Liver (tissue), 7 donors: ENCODE measurements at regions not wholly inside any gene's neighbourhood (a gene's known extent, or its start where the extent isn't known, plus 50 kb on each side); places are given as distances from the start of the nearest gene placed in this dataset.

Experiments used
- DNase-seq: peaks from one replicate; pipeline ENCODE4 v3.0.0-alpha.2; 2017; ENCODE audit warnings: low spot score
- H3K27ac ChIP-seq, 2 donors: one replicate each; pipeline ENCODE4 v1.7.0; 2013; ENCODE audit warnings: inconsistent platforms in 2 of 2, low read length in 2 of 2, control low read depth in 1 of 2, low read depth in 1 of 2, mild to moderate bottlenecking in 1 of 2
- H3K27me3 ChIP-seq, 4 donors: one replicate each; pipeline versions ENCODE4 v1.6.1 to v1.7.0; 2013; ENCODE audit warnings: low read length in 3 of 4, inconsistent platforms in 1 of 4, mild to moderate bottlenecking in 1 of 4, moderate library complexity in 1 of 4; ENCODE audit not compliant: control insufficient read depth in 4 of 4, insufficient read depth in 4 of 4
- H3K36me3 ChIP-seq, 4 donors: one replicate each; pipeline versions ENCODE4 v1.6.1 to v1.7.0; 2013; ENCODE audit warnings: low read length in 3 of 4, mild to moderate bottlenecking in 3 of 4, low read depth in 1 of 4, moderate library complexity in 1 of 4; ENCODE audit not compliant: control insufficient read depth in 4 of 4, insufficient read depth in 3 of 4
- H3K4me1 ChIP-seq, 4 donors: one replicate each; pipeline versions ENCODE4 v1.6.1 to v1.7.0; 2013; ENCODE audit warnings: low read length in 3 of 4, mild to moderate bottlenecking in 3 of 4, moderate library complexity in 1 of 4; ENCODE audit not compliant: control insufficient read depth in 4 of 4, insufficient read depth in 4 of 4
- H3K4me3 ChIP-seq, 3 donors: one replicate each; pipeline versions ENCODE4 v1.6.1 to v1.7.0; 2013; ENCODE audit warnings: low read length in 3 of 3, control low read depth in 1 of 3, low read depth in 1 of 3, mild to moderate bottlenecking in 1 of 3
- H3K9ac ChIP-seq, 2 donors: one replicate each; pipeline ENCODE4 v1.7.0; 2013; ENCODE audit warnings: low read length in 2 of 2, mild to moderate bottlenecking in 2 of 2, moderate library complexity in 2 of 2, control low read depth in 1 of 2, low read depth in 1 of 2
- H3K9me3 ChIP-seq, 4 donors: one replicate each; pipeline versions ENCODE4 v1.6.1 to v1.7.0; 2013; ENCODE audit warnings: low read length in 3 of 4; ENCODE audit not compliant: control insufficient read depth in 4 of 4
- FOXA2 ChIP-seq: IDR thresholded peaks from 2 replicates; pipeline ENCODE4 v1.6.1; 2016; ENCODE audit warnings: antibody characterized with exemption
- HNF4A ChIP-seq, 2 donors: conservative IDR thresholded peaks; 2 replicates each; pipeline ENCODE4 v1.6.1; 2016; ENCODE audit warnings: antibody characterized with exemption in 2 of 2, mild to moderate bottlenecking in 2 of 2
- JUND ChIP-seq, 2 donors: IDR thresholded peaks; 2 replicates each; pipeline ENCODE4 v1.6.1; 2016; ENCODE audit warnings: antibody characterized with exemption in 2 of 2
- NR2F2 ChIP-seq: IDR thresholded peaks from 2 replicates; pipeline ENCODE4 v1.6.1; 2016; ENCODE audit warnings: antibody characterized with exemption
- SP1 ChIP-seq: IDR thresholded peaks from 2 replicates; pipeline ENCODE4 v1.6.1; 2018; ENCODE audit warnings: antibody characterized with exemption, mild to moderate bottlenecking
- TAF1 ChIP-seq: conservative IDR thresholded peaks from 2 replicates; pipeline ENCODE4 v1.6.1; 2016; ENCODE audit warnings: antibody characterized with exemption, mild to moderate bottlenecking
- YY1 ChIP-seq: IDR thresholded peaks from 2 replicates; pipeline ENCODE4 v1.6.1; 2016; ENCODE audit warnings: antibody characterized with exemption, mild to moderate bottlenecking
- WGBS: extraction: QIAGEN DNeasy Blood & Tissue Kit; methylation state at CpG from one replicate; pipeline ENCODE4 v1.1.7; 2013; 5-methylcytosine and 5-hydroxymethylcytosine counted together
- TF ChIP-seq, protein P1 (sequence below): IDR thresholded peaks from 2 replicates; pipeline ENCODE4 v1.6.1; 2016; ENCODE audit warnings: antibody characterized with exemption, mild to moderate bottlenecking
- TF ChIP-seq, protein P2 (sequence below): IDR thresholded peaks from 2 replicates; pipeline ENCODE4 v1.6.1; 2016; ENCODE audit warnings: antibody characterized with exemption
- TF ChIP-seq, protein P3 (sequence below): IDR thresholded peaks from 2 replicates; pipeline ENCODE4 v1.6.1; 2016; ENCODE audit warnings: antibody characterized with exemption
- donor health status: healthy.
- donor health status: healthy.
- donor health status: healthy.
- donor health status: healthy.

DNA sequence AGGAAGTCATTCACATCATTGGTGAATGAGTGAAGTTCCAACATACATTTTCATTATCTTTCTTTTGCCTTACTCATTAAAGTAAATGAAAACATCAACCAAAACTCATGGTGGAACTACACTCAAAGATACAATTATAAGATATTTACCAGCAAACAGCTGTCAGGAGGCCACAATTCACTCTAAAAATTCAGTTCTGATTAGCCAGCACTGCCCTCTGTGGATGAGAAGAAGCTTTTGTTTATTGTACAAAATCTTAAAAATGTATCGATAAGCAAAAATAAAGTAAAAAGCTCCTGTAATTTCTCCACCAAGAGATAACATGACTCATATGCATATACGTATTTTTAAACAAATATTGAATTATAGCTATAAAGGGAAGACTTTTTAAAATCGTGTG, 73.5 kb upstream of the RAPGEF4 start:
- H3K4me1 ChIP-seq: no peaks in the 10 kb centered on the region
- H3K27me3 ChIP-seq: no peaks in the 10 kb centered on the region
- 71% methylated on average over 3 of the region's 3 CpGs for WGBS

DNA sequence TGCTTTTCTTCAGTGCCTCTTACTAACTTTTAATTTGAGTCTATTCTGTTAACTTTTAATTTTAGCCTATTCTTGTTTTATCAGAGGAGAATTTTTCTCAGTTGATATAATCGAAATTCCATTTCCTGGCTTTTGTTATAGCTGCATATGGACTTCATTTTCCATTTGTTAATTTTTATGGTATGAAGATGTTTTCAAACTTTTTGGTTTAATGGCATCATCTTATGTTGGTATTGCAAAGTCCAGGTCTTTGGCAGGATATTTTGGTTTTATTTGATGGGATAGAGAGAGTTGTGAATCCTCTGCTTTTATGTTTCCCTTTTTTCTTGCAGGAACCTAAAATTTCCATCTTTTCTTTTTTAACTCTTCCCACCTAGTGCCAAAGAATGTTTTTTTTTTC, 70.9 kb upstream of the RAPGEF4 start:
- no peak overlapping the region for H3K4me3 ChIP-seq
- no peaks in the 10 kb centered on the region for H3K4me1 ChIP-seq
- 58% methylated on average over 1 of the region's 1 CpG for WGBS
- no peak for DNase-seq
- H3K9me3 ChIP-seq: peaks cover 0 to 2% (median 0%) of the 10 kb centered on the region in 4 donors
- H3K36me3 ChIP-seq: no peaks in the 10 kb centered on the region
- no peak overlapping the region for H3K9ac ChIP-seq
- no peaks in the 10 kb centered on the region for H3K27me3 ChIP-seq
- no peak overlapping the region for H3K27ac ChIP-seq
- TF ChIP-seq, protein P1, sequence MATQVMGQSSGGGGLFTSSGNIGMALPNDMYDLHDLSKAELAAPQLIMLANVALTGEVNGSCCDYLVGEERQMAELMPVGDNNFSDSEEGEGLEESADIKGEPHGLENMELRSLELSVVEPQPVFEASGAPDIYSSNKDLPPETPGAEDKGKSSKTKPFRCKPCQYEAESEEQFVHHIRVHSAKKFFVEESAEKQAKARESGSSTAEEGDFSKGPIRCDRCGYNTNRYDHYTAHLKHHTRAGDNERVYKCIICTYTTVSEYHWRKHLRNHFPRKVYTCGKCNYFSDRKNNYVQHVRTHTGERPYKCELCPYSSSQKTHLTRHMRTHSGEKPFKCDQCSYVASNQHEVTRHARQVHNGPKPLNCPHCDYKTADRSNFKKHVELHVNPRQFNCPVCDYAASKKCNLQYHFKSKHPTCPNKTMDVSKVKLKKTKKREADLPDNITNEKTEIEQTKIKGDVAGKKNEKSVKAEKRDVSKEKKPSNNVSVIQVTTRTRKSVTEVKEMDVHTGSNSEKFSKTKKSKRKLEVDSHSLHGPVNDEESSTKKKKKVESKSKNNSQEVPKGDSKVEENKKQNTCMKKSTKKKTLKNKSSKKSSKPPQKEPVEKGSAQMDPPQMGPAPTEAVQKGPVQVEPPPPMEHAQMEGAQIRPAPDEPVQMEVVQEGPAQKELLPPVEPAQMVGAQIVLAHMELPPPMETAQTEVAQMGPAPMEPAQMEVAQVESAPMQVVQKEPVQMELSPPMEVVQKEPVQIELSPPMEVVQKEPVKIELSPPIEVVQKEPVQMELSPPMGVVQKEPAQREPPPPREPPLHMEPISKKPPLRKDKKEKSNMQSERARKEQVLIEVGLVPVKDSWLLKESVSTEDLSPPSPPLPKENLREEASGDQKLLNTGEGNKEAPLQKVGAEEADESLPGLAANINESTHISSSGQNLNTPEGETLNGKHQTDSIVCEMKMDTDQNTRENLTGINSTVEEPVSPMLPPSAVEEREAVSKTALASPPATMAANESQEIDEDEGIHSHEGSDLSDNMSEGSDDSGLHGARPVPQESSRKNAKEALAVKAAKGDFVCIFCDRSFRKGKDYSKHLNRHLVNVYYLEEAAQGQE: no peak
- TF ChIP-seq NR2F2 (no peak), HNF4A (conservative IDR thresholded peaks at IDR 0.05) (no peak), JUND (IDR thresholded peaks at IDR 0.05) (no peak), SP1 (no peak), YY1 (no peak)
- TF ChIP-seq, protein P2, sequence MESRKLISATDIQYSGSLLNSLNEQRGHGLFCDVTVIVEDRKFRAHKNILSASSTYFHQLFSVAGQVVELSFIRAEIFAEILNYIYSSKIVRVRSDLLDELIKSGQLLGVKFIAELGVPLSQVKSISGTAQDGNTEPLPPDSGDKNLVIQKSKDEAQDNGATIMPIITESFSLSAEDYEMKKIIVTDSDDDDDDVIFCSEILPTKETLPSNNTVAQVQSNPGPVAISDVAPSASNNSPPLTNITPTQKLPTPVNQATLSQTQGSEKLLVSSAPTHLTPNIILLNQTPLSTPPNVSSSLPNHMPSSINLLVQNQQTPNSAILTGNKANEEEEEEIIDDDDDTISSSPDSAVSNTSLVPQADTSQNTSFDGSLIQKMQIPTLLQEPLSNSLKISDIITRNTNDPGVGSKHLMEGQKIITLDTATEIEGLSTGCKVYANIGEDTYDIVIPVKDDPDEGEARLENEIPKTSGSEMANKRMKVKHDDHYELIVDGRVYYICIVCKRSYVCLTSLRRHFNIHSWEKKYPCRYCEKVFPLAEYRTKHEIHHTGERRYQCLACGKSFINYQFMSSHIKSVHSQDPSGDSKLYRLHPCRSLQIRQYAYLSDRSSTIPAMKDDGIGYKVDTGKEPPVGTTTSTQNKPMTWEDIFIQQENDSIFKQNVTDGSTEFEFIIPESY: no peak
- TF ChIP-seq, protein P3, sequence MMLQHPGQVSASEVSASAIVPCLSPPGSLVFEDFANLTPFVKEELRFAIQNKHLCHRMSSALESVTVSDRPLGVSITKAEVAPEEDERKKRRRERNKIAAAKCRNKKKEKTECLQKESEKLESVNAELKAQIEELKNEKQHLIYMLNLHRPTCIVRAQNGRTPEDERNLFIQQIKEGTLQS: no peak

More for the DNA sequence above, 73.5 kb upstream of the RAPGEF4 start:
- no peak for DNase-seq
- H3K4me3 ChIP-seq: no peak overlapping the region
- no peak overlapping the region for H3K27ac ChIP-seq
- TF ChIP-seq TAF1 (no peak), FOXA2 (no peak), JUND (IDR thresholded peaks at IDR 0.05) (no peak)
- TF ChIP-seq, protein P2: no peak
- no peak overlapping the region for H3K9ac ChIP-seq
- peaks cover 0 to 5% (median 2%) of the 10 kb centered on the region in 4 donors for H3K9me3 ChIP-seq
- H3K36me3 ChIP-seq: no peaks in the 10 kb centered on the region
